NOMO-1 treated with dmso at 0.1 percent for 144 hours (cell line): ENCODE measurements at regions not wholly inside any gene's neighbourhood (a gene's known extent, or its start where the extent isn't known, plus 50 kb on each side); places are given as distances from the start of the nearest gene placed in this dataset.
"Not testable (repeated sequence)": the region's sequence is repeated elsewhere in the genome, so short reads cannot be mapped to it uniquely, and the experiment has no call there.

Source experiments
- DNase-seq: peaks from one replicate; lab custom pipeline; 2025; ENCODE audit not compliant: unreplicated experiment; lab: John Stamatoyannopoulos, UW

DNA sequence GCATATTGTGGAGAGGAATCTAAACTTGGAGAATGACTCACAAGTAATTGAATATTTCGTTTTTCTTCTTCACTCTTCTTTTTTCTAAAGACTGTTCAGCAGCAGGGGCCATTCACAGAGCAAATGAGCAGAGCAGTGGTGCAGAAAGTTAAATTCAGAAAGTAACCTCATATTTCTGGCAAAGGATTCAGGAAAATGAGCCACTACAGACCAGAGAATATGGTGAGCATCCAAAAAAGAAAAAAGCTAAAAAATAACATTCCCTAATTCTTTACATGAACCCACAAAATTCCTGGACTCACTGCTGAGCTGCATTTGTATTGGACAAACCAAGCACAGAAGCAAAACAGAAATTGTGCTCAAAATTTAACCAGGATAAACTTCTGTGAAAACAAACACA, 1486.8 kb upstream of the C9orf72 start:
- no peak for DNase-seq

DNA sequence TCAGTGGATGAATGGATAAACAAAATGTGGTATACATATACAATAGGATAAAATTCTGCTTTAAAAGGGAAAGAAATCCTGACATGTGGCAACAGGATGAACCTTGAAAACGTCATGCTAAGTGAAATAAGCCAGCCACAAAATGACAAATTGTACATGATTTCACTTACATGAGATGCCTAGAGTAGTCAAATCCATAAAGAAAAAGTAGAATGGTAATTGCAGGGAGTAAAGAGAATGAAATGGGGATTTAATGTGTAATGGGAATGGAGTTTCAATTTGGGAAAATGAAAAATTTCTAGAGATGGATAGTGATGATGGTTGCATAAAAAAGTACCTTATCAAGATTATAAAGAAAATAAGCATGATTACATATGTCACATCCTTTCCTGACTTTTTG, 1489.2 kb upstream of the C9orf72 start:
- no peak for DNase-seq

GRCh38 chr9:29063031-29063430, 1489.8 kb upstream of the C9orf72 start:
- DNase-seq, result no peak

DNA sequence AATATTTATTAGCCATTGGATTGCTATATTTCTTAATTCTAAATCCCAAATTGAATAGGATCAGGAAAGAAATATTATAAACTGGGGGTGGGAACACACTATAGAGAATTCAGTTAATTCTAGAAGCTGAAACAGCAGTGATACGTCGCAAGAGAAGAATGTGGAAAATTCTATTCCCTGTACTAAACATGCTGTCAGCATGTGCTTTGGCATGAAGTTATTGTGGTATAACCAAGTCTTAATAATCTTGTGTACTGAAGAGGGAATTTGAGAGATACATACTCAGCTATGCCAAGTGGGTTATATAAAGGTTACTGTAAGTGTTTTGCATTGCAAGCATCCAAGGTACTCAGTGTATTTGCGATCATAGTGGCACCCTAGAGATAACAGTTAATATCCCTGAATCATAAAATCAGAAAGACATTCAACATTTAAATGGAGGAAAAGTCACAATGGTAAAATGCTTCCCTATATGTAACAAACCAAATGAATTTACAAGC, 1492.9 kb upstream of the C9orf72 start:
- DNase-seq, result no peak

DNA sequence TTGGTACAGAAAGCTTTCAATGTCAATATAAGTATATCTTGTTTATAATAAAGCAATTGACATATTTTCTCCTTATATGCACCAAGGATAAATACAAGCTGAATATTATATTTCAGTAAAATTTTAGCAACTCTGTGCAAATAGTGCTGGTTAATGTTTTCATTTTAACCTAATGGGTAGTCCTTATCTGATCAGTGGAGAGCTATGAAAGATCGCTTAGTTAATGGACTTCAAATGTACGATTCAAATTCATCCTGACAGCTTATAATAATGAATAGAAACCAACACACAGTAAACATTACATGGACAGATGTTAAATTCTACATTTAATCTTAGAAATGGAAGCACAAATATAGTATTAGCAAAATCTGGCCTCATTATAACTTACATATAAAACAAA, 1495.2 kb upstream of the C9orf72 start:
- DNase-seq, result no peak

DNA sequence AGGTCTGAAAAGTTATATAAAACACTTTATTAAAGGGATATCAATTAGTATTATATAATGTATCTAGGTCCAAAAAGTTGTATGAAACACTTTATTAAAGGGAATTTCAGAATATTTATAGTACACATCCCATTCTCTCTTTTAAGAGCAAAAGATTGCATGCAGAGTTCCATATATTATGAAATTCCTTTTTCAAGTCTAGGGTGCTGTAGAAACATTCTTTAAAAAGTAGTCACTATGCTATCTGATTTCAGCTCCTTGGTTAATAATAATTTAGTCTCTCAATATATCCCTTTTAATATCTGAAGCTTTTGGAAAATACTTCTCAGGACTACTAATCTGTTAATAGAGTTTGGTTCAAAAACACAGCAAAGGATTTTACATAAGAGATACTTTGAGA, 1496.1 kb upstream of the C9orf72 start:
- no peak for DNase-seq

GRCh38 chr9:29078063-29078666, 1504.9 kb upstream of the C9orf72 start:
- DNase-seq, result no peak

GRCh38 chr9:29100762-29101161, 1527.5 kb upstream of the C9orf72 start:
- DNase-seq, result no peak

DNA sequence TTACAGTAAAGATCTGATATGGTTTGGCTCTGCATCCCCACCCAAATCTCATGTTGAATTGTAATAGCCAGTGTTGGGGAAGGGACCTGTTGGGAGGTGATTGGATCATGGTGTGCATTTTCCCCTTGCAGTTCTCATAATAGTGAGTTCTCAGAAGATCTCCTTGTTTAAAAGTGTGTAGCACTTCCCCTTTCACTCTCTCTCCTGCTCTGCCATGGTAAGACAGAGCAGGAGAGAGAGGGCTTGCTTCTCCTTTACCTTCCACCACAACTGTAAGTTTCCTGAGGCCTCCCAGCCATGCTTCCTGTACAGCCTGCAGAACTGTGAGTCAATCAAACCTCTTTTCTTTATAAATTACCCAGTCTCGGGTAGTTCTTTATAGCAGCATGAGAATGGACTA, 1530.9 kb upstream of the C9orf72 start:
- not testable (repeated sequence) for DNase-seq

GRCh38 chr9:29118555-29118954, 1545.3 kb upstream of the C9orf72 start:
- no peak for DNase-seq

DNA sequence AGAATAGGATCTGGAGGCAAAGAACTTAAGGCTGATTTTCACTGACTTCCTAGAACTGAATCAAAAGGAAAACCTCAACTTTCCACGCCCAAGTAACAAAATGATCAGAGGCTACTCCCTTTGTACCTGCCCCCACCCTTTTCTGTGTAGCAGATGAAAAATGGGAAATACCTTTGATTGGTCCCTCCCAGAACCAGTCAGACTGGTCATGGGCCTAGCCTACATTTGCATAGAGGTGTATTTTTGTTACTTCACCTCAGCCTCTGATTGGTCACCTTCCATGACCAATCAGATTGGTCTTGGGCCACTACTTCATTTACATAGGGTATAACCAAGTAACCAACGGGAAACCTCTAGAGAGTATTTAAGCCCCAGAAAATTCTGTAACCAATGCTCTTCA, 1553.5 kb upstream of the C9orf72 start:
- DNase-seq, result no peak

GRCh38 chr9:29129763-29130162, 1556.5 kb upstream of the C9orf72 start:
- DNase-seq, result no peak

DNA sequence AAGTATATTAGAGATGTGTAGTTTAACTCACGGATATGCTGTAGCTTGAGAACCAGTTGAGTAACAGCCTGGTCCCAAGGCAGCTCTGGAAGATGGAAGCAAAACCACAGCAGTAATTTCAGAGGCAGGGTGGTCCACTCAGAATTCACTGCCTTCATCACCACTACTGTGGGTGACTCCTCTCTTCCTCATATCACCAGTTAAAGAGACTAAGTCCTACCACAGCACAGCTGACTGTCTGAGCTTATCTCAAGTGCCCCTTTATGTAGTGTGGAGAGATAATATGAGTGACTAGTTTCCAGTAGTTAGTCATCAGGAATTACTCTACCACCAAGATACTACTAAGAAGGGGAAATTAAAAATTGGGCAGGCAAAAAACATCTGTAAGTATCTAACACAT, 1571.2 kb upstream of the C9orf72 start:
- no peak for DNase-seq

DNA sequence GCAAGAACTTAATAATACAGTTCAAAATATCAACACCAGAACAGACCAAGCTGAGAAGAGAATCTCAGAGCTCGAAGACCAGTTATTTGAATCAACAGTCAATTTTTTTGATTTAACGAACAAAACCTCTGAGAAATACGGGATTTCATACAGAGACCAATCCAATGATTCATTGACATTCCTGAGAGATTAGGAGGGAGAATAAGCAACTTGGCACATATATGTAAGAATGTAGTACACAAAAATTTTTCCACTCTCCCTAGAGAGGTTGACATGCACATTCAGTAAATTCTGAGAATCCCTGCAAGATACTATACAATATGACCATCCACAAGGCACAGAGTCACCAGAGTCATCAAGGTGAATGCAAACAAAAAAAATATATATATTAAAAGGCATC, 1577.3 kb upstream of the C9orf72 start:
- no peak for DNase-seq

- no peak for DNase-seq
Measured at GRCh38 chr9:29160763-29161353, 1587.6 kb upstream of the C9orf72 start.

DNA sequence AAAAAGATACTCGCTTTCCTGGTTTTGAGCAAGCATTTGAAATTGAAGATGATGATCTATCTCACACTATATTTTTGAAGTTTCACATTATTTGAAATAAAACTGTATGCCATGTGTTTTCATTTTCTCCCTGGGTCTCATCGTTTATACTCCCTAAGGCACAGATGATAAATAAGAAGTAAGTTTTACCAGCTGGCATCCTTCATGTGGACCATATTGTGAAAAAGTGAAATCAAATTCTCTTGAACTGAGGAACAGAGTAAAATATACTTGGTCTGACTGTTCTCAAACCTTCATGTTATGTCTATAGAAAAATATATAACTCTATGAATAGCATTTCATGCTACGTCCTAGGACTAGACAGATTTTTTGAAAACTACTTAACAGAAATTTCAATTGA, 1600.9 kb upstream of the C9orf72 start:
- no peak for DNase-seq

DNA sequence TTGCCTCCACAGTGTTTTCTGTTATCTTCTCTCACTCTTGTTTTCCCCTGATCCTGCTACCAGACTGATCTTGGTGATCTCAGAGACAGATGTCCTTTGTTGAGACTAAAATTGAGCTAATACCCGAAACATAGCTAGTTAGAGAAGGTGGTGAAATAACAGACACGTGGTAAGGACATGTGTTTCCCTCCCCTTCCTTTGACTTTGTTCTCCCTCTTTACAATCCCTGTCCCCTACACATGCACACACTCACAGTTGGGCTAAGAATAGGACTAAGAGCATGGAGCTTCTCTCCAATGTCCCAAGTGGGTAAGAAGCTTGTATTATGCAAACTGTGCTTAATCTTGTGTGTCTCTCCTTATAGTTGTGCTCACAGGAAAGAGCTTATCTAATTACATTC, 1603.0 kb upstream of the C9orf72 start:
- no peak for DNase-seq

DNA sequence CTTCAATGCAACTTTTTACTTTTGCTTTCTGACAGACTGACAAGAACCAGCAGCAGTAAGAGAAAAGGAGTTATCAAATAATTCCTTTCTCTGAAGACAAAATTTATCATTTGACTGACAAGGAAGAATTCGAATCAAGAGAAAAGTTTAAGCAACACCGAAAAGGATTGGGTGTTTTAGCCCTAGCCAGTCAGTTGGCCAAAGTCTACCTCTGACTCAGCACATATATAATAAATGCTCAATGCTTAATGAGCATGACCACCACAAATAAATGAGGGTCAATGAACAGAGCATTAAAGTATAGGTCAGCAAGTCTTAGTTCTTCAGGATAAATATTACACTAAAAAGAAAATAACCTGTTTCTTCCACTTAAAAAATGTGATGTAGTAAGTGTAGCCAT, 1603.5 kb upstream of the C9orf72 start:
- no peak for DNase-seq

- no peak for DNase-seq
Measured at GRCh38 chr9:29183971-29184370, 1610.7 kb upstream of the C9orf72 start.

GRCh38 chr9:29188771-29189170, 1615.5 kb upstream of the C9orf72 start:
- DNase-seq, result not testable (repeated sequence)

DNA sequence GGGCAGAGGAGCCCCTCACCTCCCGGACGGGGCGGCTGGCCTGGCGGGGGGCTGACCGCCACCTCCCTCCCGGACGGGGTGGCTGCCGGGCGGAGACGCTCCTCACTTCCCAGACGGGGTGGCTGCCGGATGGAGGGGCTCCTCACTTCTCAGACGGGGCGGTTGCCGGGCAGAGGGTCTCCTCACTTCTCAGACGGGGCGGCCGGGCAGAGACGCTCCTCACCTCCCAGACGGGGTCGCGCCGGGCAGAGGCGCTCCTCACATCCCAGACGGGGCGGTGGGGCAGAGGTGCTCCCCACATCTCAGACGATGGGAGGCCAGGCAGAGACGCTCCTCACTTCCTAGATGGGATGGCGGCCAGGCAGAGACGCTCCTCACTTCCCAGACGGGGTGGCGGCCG, 1615.9 kb upstream of the C9orf72 start:
- DNase-seq, result not testable (repeated sequence)

GRCh38 chr9:29198861-29199260, 1625.6 kb upstream of the C9orf72 start:
- DNase-seq, result no peak

GRCh38 chr9:29199975-29200374, 1626.7 kb upstream of the C9orf72 start:
- no peak for DNase-seq
